Keratinocyte (primary cell): ENCODE measurements at regions not wholly inside any gene's neighbourhood (a gene's known extent, or its start where the extent isn't known, plus 50 kb on each side); places are given as distances from the start of the nearest gene placed in this dataset.

Experiments
- CTCF ChIP-seq, 3 experiments: IDR thresholded peaks in 1 of 3; conservative IDR thresholded peaks in 1 of 3; optimal IDR thresholded peaks in 1 of 3; 2 replicates in 2 of 3; 3 replicates in 1 of 3; pipeline versions ENCODE3 to v1.5.1; 2011; ENCODE audit warnings: low read length in 3 of 3, mild to moderate bottlenecking in 3 of 3, moderate library complexity in 2 of 3, control low read depth in 1 of 3, inconsistent platforms in 1 of 3; ENCODE audit not compliant: insufficient read depth in 2 of 3; ENCODE audit errors: extremely low read depth in 1 of 3
- EZH2 ChIP-seq: IDR thresholded peaks from one replicate; pipeline ENCODE4 v1.6.1; 2012; ENCODE audit warnings: inconsistent platforms, mild to moderate bottlenecking, low read length, moderate library complexity

GRCh38 chr1:245062741-245063305 lies 92.0 kb upstream of the KIF26B start:
- no peak for TF ChIP-seq CTCF (optimal IDR thresholded peaks at IDR 0.05 in 1 of 3, IDR thresholded peaks at IDR 0.05 in 1 of 3, conservative IDR thresholded peaks at IDR 0.05 in 1 of 3; ENCODE audit: extremely low read depth in 1 of 3, insufficient read depth in 2 of 3, low read length in 3 of 3)
- no peak for TF ChIP-seq EZH2
